RPMI7951 (cell line): ENCODE measurements at regions not wholly inside any gene's neighbourhood (a gene's known extent, or its start where the extent isn't known, plus 50 kb on each side); places are given as distances from the start of the nearest gene placed in this dataset.

Experiments used
- DNase-seq: peaks from one replicate; pipeline ENCODE4 v3.0.0-alpha.2; 2012; ENCODE audit warnings: low read depth

DNA sequence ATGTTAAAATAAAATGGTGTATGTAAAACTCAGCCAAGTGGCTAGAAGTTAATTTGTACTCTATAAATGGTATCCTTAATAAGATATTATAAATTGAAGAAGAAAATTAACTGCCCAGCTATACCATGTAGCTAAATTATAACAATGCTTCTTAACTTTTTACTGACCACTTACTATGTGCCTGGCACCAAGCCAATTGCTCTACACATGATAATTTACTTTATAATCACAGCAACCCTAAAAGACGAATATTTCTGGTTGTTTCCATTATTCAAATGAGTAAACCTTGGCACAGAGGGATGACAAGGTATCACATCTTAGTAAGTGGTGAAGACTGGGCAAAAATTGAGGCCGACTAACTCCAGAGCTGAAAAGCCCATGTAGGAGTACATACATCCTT lies 1506.6 kb downstream of the PCDH7 start:
- DNase-seq = no peak

DNA sequence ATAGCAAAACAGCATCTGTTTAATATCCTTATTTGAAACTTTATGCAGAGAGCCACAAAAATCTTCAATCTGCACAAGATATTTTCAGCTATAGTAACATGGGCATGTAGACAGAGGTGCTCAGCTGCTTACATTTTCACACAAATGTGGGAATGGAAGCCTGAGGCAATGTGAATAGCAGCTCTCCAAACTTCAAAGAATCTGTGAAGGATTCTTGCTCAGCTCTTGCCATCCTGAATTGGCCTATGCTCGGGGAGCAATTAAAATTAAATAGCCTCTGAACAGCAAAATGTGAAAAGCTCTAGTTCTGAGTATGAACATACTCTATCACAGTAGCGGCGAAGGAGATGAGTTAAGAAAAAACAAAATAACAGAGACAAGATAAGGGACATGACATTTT lies 1523.8 kb downstream of the PCDH7 start:
- DNase-seq = no peak

DNA sequence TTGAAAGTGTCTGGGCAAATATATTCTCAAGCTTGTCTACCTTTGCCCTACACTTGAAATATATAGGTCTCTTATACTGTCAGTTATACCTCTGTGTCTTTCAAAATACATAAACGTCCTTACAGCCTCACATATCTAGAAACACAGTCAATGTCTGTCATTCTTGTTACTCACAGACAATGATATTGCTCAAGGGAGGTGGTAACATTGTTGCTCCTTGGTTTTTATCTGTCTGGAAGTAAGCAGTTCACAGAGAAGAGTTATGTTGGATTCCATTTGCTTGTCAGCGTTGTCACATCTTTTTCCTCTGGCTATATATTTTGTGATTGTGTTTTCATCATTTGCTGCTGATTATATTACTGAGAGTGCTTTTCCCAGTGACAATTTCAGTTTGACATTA lies 1528.9 kb downstream of the PCDH7 start:
- DNase-seq = no peak

DNA sequence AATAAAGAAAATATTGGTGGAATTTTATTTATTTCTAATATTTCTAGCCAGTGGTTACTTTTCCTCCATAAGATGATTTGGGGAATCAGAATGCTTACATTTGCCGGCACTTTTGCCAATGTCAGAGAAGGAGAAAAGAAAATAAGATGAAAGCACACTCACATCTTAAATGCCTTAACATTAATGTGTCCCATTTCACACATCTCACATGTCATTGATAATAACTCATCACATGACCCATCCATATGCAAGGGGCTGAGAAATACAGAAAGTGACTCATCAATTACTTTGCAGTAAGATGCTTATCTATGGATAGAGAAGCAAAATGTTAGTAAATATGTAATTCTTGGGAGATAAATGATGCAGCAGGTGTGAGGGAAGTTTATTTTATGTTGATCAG lies 1531.0 kb downstream of the PCDH7 start:
- DNase-seq = no peak

DNA sequence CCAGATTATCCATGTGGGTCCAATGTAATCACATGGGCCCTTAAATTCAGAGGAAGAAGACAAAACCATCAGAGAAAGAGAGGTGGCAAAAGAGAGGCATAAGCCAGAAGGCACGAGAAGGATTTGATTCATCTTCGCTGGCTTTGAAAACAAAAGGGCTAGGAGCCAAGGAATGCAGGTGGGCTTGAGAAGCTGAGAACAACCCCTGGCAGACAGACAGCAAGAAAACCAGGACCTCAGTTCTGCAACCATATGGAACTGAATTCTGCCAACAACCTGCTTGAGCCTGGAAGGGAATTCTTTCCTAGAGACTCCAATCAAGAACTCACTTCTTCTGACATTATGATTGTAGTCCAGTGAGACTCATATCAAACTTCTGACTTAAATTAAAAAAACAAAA lies 1531.8 kb downstream of the PCDH7 start:
- DNase-seq = no peak

DNA sequence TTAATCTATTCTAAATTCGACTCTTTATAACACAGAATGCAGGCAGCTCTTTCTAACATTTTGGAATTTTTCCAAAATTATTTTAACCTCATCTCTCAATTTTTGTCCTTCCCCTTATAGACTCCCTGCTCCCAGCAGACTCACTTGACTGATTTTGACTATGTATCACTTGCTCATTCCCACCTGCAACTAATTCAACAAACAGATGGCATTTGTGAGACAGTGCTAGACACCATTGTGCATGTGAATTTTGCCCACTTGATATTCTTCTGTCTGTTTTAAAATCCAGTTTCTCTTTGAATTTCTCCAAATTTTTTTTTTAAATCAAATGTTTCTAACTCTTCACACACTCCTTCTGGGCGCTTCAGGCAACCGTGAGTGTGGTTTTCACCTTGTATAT lies 1534.0 kb downstream of the PCDH7 start:
- no peak for DNase-seq

DNA sequence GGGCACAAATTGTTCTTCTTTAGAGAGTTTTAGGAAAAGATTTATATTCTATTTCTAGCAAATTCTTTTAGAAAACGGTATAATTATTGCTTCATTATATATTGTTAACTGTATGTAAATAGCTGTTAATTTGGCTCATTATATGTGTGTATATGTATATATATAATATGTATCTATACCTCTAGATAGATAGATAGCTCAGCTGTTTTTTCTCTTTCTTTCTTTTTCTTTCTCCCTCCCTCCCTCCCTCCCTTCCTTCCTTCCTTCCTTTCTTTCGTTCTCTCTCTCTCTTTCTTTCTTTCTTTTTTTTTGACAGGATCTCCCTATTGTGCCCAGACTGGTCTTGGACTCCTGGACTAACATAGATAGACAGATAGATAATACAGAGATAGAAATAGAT lies 1538.8 kb downstream of the PCDH7 start:
- DNase-seq = no peak

DNA sequence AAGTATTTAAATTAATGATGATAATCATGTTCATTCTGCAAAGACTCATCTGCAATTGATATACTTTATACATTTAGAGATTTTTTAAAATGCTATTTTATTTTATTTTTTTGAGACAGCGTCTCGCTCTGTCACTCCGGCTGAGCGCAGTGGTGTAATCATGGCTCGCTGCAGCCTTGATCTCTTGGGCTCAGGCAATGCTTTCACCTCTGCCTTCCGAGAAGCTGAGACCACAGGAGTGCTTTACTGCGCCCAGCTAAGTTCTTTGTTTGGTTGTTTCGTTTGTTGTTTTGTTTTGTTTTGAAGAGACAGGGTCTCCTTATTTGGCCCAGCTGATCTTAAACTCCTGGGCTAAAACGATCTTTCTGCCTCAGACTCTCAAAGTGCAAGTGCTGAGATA lies 1541.0 kb downstream of the PCDH7 start:
- DNase-seq = no peak

DNA sequence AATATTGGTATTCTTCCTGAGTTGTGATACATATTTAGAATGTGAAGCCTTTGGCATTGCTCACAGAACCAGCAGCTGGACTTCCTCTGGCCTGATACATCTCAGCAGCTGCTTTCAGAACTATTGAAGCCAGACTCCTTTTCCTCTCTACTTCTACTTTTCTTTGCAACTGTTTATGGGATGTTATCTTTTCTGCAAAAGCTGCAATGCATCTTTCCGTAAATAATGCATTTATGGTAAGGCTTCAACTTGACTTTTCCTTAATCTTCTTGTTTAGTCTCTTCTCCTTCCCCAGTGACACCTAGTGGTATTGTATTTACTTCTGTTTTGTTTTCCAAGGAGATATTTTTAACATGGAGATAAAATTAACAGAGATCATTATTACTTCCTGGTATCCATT lies 1548.7 kb downstream of the PCDH7 start:
- no peak for DNase-seq

DNA sequence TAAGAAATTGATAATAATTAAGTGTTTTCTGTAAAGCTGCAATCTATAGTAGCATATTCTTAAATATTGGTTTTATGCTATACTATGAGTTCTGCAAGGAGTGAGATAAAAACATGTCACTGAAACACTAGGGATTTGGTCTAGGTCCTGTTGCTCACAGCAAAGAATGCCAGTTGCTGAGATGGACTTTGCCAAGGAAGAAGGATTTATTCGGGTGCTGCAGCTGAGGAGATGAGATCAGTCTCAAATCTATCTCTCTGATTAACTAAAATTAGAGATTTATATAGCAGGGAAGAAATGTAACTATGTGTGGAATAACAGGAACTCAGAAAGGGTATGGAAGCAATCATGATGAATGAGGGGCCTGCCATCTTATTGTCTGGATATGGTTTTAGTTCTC lies 1569.9 kb downstream of the PCDH7 start:
- no peak for DNase-seq

DNA sequence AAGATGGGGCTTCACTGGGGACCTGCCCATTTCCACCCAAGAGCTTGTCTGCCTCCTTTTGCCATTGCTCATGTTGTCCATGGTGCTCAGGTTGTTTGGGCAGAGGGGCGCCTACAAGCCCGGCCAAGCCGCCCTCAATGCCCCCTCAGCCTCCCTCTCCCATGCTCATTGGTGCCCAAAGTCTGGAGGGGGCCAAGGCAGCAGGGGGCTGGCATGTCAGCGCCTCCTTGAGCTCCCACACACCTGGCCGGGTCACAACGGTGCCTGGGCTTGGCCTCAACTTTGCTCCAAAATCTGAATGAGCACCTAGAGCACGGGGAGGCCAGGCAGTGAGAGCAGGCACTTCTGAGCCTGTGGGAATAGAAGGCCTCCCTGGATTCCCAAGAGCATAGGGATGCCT lies 1598.8 kb downstream of the PCDH7 start:
- no peak for DNase-seq

DNA sequence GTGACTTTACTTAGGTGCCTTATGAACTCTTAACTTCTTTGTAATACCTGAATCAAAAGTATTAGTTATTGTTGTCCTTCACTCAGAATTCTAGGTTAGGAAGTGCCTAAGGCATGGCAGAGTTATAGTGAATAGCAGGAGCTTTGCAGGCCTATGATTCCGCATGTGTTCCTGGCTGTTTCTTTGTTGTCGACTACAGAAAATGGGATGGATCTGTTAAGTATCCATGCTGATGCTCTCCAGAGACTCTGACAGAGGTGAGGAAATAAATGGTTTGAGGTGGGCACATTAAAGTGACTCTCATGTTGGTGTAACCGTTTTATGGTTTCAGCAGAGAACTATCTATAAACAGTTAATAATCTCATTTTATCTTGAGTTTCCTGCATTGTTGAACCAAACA lies 1601.3 kb downstream of the PCDH7 start:
- DNase-seq = no peak

DNA sequence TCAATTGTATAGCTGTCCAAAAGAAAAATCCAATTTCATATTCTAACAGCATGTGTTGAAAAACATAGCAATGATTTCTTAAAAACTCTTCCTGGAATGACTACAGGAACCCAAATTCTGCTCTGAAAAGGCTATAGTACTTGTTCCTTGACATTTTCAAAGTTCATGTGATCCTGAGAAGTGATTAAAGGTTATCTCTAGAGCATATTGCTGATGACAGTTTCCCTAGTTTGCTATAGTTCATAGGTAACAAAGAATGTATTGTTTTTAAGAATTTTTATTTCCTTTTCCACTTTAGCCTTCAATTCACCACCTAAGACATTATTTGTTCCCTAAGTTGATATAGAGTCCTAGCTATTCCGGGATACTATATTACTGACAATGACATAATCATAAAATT lies 1614.6 kb downstream of the PCDH7 start:
- DNase-seq = no peak

DNA sequence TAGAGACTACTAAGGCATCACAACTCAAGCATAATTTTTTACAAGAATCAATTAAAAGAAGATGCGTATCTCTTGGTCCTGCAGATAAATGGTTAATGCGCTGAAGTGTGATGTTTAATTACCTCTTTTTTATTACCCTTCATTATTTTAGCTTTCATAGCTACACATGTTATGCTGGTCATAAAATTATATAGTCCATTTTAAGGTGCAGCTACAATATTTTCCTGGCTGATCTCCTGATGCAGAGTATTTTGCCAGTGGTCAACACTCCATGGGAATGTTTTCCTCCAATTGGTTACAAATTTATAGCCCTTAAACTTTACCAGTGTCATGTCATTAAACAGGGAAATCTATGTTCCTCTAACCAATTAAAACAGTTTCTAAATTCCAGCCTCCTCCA lies 1617.2 kb downstream of the PCDH7 start:
- no peak for DNase-seq

DNA sequence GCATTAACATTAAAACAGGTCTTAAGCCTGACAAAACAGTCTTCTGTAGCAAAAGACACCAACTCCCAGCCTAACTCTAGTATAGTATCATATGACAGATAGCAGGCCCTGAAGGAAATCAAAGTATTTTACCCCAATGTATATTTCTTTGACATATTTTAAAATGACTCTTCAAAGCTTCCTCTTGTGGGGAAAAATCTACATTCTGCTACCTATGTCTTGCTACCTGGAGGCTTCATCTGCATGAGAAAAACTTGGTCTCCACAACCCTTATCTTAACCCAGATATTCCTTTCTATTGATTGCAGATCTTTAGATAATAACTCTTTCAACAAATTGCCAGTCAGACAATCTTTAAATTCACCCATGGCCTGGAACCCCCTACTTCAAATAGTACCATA lies 1620.4 kb downstream of the PCDH7 start:
- DNase-seq = no peak

DNA sequence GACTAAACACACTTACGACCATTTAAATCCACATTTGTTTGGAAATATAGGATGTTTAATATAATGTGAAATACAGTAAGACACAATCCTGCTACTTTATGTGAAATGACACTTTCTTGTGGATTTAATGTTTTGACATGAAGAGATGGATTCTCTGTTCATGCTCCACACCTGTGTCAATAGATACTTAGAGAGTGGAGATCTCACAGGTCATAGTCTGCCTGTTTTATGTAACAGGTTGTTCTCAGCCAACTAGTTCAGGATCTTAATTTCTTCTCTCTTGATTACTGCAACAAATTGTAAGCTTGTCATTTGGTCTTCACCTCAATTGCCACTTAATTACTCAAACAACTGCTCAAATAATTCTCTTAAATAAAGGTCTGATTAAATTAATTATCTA lies 1621.2 kb downstream of the PCDH7 start:
- no peak for DNase-seq

DNA sequence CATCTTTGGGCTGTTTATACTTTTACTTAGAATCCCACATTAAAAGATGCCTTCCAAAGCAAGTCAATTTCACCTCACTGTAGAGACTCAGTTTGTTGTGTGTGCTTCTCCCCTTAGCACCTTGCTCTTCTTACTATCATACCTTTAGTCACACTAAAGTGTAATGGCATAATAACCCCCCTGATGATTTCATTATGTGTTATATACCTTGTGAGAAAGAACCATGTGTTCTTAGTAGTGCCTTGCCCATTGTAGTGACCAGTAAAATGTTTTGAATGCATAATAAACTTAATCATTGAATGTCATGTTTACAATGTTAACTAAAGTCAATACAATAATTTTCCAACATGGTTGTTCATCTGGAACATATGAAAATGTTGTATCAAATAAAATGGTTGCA lies 1621.9 kb downstream of the PCDH7 start:
- no peak for DNase-seq

DNA sequence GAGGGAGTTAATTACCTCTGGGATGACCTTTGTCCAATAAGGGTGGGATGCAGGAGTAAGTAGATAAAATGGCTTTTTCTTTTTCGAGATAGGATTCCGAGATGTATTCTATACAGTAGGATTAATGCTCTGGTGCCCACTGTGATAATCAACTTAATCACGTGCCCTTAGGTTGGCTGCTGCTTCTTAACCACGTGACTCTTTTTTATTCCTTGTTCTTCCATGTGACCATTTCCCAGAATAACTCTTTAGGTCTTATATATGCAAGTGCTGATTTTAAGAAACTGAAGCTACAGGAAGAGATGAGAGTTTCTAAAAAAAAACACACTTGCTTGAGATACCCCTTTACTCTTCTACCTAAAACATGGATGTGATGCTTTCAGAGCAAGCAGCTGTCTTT lies 1628.9 kb downstream of the PCDH7 start:
- DNase-seq = no peak

DNA sequence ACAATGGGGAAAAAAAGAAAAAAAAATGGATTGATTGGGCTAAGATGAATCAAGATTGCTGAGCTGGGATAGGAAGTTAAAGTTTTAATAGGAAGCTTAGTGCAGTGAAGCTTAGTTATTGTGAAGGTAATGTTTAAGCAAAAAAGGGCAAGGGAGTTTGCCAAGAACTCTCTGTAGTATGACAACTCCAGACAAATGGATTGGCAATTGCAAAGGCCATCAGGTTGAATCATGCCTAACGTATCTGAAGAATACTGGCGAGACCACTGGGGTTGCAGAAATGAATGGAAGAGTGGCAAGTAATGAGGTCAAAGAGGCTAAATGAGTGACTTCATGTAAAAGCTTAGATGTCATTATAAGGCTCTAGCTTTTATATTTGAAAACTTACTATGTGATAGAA lies 1654.0 kb downstream of the PCDH7 start:
- DNase-seq = no peak

DNA sequence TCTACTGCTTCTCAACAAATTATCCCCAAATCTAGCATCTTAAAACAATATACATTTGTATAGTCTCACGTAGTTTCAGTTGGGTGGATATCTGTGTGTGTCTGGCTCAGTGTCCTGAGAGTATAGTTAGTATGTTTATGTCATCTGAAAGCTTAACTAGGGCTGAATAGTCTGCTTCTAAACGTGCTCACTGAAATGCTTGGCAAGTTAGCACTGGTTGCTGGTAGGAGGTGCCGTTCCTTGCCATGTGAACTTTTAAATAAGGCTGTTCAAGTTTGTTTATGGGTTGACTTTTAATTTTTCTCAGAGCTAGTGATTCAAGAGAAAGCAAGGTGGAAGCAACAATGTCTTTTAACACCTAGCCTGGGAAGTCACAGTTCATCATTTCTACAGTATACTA lies 1673.6 kb downstream of the PCDH7 start:
- DNase-seq = no peak

DNA sequence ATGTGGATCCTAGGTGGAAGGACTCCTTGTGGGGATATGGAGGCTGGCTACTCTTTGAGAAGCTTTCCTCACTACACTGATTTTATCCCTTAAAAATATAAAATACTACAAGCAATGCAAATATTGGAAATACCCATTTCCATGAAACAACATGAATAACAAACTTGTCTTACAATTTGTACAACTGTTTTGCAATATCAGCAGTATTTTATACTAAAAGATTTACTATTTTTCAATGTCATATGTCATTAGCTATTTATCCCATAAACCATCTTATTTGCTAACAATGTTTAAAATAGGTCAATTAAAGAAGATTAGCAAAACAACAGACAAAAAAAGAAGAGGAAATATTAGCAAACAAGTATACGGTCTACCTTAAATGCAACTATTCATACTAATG lies 1674.1 kb downstream of the PCDH7 start:
- DNase-seq = no peak

DNA sequence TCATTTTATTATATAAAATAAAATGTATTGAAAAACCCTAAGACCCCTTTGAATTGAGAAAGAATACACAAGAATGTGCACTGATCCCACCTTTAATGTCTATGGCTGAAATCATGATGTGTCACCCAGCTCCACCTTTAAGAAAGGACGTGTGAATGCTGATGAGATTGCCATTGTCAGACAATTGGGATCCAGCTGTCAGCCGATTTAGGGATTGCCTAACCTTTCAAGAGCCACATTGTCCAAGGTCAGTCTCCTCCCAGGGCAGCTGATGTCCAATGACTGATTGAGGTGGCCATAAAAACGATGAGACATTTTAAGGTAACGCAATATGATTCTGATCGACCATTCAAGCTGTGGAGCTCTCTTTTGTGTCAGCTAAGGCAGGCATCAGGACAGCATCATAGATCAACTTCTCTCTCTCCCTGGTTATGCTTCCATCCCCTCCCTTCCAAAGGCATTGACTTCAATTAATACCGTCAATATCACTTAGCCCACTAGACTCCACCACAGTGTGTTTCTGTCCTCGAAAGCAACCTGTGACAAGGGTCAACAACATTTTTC lies 1676.4 kb downstream of the PCDH7 start:
- DNase-seq = no peak

DNA sequence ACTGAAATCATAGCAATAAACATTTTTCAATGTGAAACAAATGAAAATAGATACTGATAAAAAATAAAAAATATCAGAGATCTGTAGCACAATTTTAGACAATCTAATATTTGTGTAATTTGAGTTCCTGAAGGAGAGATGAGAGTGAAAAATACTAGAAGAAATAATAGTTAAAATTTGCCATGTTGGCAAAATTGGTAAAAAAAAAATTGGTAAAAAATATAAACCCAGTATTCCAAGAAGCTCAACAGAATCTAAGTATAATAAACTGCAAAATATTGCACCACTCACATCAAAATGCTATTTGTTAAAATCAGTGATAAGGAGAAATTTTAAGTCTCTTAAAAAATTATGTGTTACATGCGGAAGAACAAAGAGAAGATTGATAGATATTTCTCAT lies 1680.7 kb downstream of the PCDH7 start:
- DNase-seq = no peak

DNA sequence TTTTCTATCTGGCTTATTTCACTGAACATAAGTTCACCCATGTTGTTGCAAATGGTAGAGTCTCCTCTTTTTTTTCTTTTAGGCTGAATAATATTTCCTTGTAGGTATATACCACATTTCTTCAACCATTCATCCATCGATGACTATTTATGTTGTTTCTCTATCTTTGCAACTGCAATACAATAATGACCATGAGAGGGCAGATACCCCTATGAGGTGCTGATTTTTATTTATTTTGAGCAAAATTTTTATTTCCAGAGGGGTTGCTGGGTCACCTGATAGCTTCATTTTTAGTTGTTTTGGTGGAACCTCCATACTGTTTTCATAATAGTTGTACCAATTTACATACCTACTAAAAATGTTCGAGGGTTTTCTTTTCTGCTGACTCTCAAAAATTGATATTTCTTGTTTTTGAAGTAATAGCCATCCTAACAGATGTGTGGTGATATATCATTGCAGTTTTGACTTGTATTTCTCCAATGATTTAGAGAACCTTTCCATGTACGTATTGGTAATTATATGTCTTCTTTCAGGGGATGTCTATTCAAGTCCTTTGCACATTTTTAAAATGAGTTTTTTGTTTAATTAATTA lies 1697.0 kb downstream of the PCDH7 start:
- no peak for DNase-seq

DNA sequence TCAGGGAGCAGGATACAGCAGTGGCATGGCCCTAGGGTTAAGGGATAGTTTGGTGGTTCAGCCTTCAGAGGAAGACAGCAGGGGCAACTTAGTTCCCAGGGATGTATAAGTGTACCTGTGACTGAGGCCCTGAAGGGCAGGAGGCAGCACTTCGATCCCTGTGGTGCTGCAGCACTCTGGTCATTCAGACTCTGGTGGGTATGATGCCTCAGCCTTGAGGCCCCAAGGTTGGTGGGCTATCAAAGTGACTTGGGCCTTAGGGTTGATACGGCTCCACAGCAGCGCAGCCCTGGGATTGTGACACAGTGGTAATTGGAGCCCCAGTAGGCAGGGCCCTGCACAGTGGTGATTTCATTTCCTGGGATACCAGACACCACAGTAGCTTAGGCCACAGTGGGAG lies 1703.1 kb downstream of the PCDH7 start:
- no peak for DNase-seq
